ENCODE measurements at regions not wholly inside any gene's neighbourhood (a gene's known extent, or its start where the extent isn't known, plus 50 kb on each side); places are given as distances from the start of the nearest gene placed in this dataset.

DNA sequence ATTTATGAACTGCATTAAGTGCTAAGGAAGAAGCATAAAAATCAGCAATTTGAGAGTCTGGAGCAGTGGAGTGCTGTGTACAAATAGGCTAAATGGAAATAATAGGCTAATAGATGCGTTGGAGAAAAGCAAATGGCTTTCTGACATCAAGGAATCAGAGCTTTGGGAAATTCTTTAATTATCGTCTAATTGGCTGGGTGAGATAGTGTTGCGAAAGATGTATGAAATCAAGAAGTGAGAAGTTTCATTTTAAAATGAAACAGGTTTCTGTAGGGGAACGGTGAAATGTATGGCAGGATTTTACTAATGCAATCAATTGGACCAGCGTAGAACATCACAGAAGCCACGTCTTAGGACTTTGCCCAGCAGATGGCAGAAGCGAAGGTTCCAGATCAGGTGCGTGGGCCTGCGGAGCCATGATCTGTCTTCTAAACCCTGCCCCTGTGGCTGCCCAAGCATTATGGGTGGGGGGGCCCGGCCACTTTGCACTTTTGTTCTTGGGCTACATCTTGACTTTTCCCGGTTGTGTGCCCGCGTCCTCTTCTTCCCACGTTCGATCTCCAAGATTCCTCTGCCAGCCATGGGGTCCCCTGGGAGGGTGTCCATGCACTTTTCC lies 118.5 kb upstream of the SHISA3 start:
- no peak for TF ChIP-seq SP1 (IDR thresholded peaks at IDR 0.05; ENCODE audit: low read depth, low read length)
- TF ChIP-seq NFYA (IDR thresholded peaks at IDR 0.05; ENCODE audit: borderline replicate concordance, low read depth, low read length) = no peak
- TF ChIP-seq SPI1 (IDR thresholded peaks at IDR 0.05; ENCODE audit: borderline replicate concordance, insufficient read depth, low read depth, low read length) = peak; percentile 44; the same call in 1 of the 2 replicates
